H1 (cell line): ENCODE measurements at regions not wholly inside any gene's neighbourhood (a gene's known extent, or its start where the extent isn't known, plus 50 kb on each side); places are given as distances from the start of the nearest gene placed in this dataset.

Experiments used
- CTCF ChIA-PET: fragments of 300-600 bp; sonication (Branson Sonifier 250); formaldehyde crosslinking; loops from one replicate; lab custom pipeline; 2021; ENCODE audit not compliant: partially characterized antibody; lab: Charles Lee
- POLR2A ChIA-PET: fragments of 300-600 bp; sonication (Branson Sonifier 250); formaldehyde crosslinking; loops from one replicate; lab custom pipeline; 2021; ENCODE audit warnings: inconsistent platforms; ENCODE audit not compliant: partially characterized antibody; lab: Charles Lee
- DNase-seq, 2 experiments: peaks; one replicate each; pipeline versions ENCODE4 v3.0.0 to v3.0.0-alpha.2; 2010 to 2022; ENCODE audit warnings: low spot score in 2 of 2, low read depth in 1 of 2, mixed read lengths in 1 of 2
- FAIRE-seq: peaks from 2 replicates; lab custom pipeline; 2011; peaks lifted over from hg19 to GRCh38; lab: Jason Lieb, UNC
- H2AFZ ChIP-seq: 2 replicates; pipeline ENCODE4 v1.8.1; 2012; ENCODE audit warnings: low read length, inconsistent platforms
- H2AK5ac ChIP-seq: 2 replicates; pipeline ENCODE4 v1.6.1; 2013; ENCODE audit warnings: low read depth, low read length
- H2BK120ac ChIP-seq: replicated peaks from 2 replicates; pipeline ENCODE3; 2013; ENCODE audit warnings: low read depth, low read length, inconsistent platforms
- H2BK12ac ChIP-seq: 2 replicates; pipeline ENCODE4 v1.6.1; 2013; ENCODE audit warnings: low read depth, low read length
- H2BK15ac ChIP-seq: 2 replicates; pipeline ENCODE4 v1.6.1; 2013; ENCODE audit warnings: low read length
- H2BK20ac ChIP-seq: 2 replicates; pipeline ENCODE4 v1.6.1; 2013; ENCODE audit warnings: low read length
- H2BK5ac ChIP-seq: 2 replicates; pipeline ENCODE4 v1.6.1; 2013; ENCODE audit warnings: low read depth, low read length
- H3K14ac ChIP-seq: 2 replicates; pipeline ENCODE4 v1.6.1; 2013; ENCODE audit warnings: inconsistent platforms; ENCODE audit not compliant: insufficient read length
- H3K18ac ChIP-seq: 2 replicates; pipeline ENCODE4 v1.6.1; 2013; ENCODE audit warnings: low read length; ENCODE audit errors: extremely low read depth
- H3K23ac ChIP-seq: 2 replicates; pipeline ENCODE4 v1.6.1; 2013; ENCODE audit warnings: inconsistent platforms; ENCODE audit not compliant: insufficient read length
- H3K23me2 ChIP-seq: 2 replicates; pipeline ENCODE4 v1.6.1; 2013; ENCODE audit warnings: low read depth, low read length
- H3K27ac ChIP-seq: 2 replicates; pipeline ENCODE4 v1.6.1; 2011; ENCODE audit warnings: low read depth, low read length, inconsistent platforms
- H3K27me3 ChIP-seq, 4 experiments: replicated peaks in 1 of 4; 1 replicate in 1 of 4; 2 replicates in 3 of 4; pipeline versions ENCODE4 v1.6.1 to v1.8.1; 2011 to 2013; ENCODE audit warnings: low read length in 3 of 4, mild to moderate bottlenecking in 3 of 4, inconsistent platforms in 2 of 4, mixed read lengths in 2 of 4, moderate library complexity in 1 of 4; ENCODE audit not compliant: control insufficient read depth in 3 of 4, insufficient read depth in 3 of 4; ENCODE audit errors: extremely low read depth in 1 of 4
- H3K36me3 ChIP-seq, 4 experiments: 2 replicates each; pipeline versions ENCODE4 v1.6.1 to v1.8.1; 2011 to 2013; ENCODE audit warnings: mild to moderate bottlenecking in 4 of 4, low read length in 3 of 4, moderate library complexity in 2 of 4, control low read depth in 1 of 4, inconsistent platforms in 1 of 4; ENCODE audit not compliant: insufficient read depth in 4 of 4, control insufficient read depth in 2 of 4
- H3K4ac ChIP-seq: replicated peaks from 2 replicates; pipeline ENCODE3; 2013; ENCODE audit warnings: low read length, low read depth, mixed read lengths, inconsistent platforms; ENCODE audit not compliant: insufficient read length
- H3K4me1 ChIP-seq, 4 experiments: replicated peaks in 1 of 4; 1 replicate in 1 of 4; 2 replicates in 3 of 4; pipeline versions ENCODE4 v1.6.1 to v1.8.1; 2011 to 2013; ENCODE audit warnings: low read length in 3 of 4, inconsistent platforms in 2 of 4, mixed read lengths in 1 of 4; ENCODE audit not compliant: insufficient read depth in 4 of 4, control insufficient read depth in 3 of 4
- H3K4me2 ChIP-seq, 2 experiments: 2 replicates each; pipeline versions ENCODE4 v1.6.1 to v1.8.1; 2011 to 2013; ENCODE audit warnings: low read depth in 2 of 2, low read length in 2 of 2, control low read depth in 1 of 2, inconsistent platforms in 1 of 2, mild to moderate bottlenecking in 1 of 2; ENCODE audit not compliant: insufficient read depth in 1 of 2
- H3K4me3 ChIP-seq, 4 experiments: fragments of 200-600, 300-600 bp in 1 of 4; sonication (generic), shearing (Covaris generic), sonication (Bioruptor Twin) in 1 of 4; 2 replicates each; pipeline versions ENCODE4 v1.5.1 to v1.8.1; 2011 to 2016; ENCODE audit warnings: low read length in 4 of 4, low read depth in 3 of 4, control low read depth in 2 of 4, inconsistent platforms in 2 of 4, mild to moderate bottlenecking in 2 of 4, mixed read lengths in 1 of 4, moderate library complexity in 1 of 4; ENCODE audit not compliant: insufficient read depth in 2 of 4; ENCODE audit errors: extremely low read depth in 1 of 4
- H3K56ac ChIP-seq: replicated peaks from 2 replicates; pipeline ENCODE3; 2013; ENCODE audit warnings: low read depth, mild to moderate bottlenecking, mixed read lengths, low read length, inconsistent platforms; ENCODE audit not compliant: insufficient read length
- H3K79me1 ChIP-seq: 2 replicates; pipeline ENCODE4 v1.6.1; 2013; ENCODE audit warnings: low read depth, low read length, control low read depth
- H3K79me2 ChIP-seq, 2 experiments: 2 replicates each; pipeline versions ENCODE4 v1.6.1 to v1.8.1; 2012 to 2013; ENCODE audit warnings: low read length in 2 of 2, mild to moderate bottlenecking in 2 of 2, inconsistent platforms in 1 of 2; ENCODE audit not compliant: insufficient read depth in 2 of 2, control insufficient read depth in 1 of 2
- H3K9ac ChIP-seq, 4 experiments: replicated peaks in 1 of 4; 1 replicate in 1 of 4; 2 replicates in 3 of 4; pipeline versions ENCODE4 v1.6.1 to v1.8.1; 2011 to 2013; ENCODE audit warnings: low read depth in 3 of 4, low read length in 3 of 4, control low read depth in 2 of 4, mild to moderate bottlenecking in 2 of 4, moderate library complexity in 2 of 4, inconsistent platforms in 1 of 4; ENCODE audit errors: extremely low read depth in 1 of 4
- H3K9me3 ChIP-seq, 2 experiments: 2 replicates each; pipeline versions ENCODE4 v1.6.1 to v1.8.1; 2012 to 2013; ENCODE audit warnings: mild to moderate bottlenecking in 2 of 2, moderate library complexity in 2 of 2, control low read depth in 1 of 2, inconsistent platforms in 1 of 2, low read depth in 1 of 2, low read length in 1 of 2, mixed read lengths in 1 of 2; ENCODE audit not compliant: insufficient read depth in 2 of 2
- H4K20me1 ChIP-seq, 2 experiments: replicated peaks in 1 of 2; 2 replicates each; pipeline versions ENCODE3 to v1.8.1; 2011 to 2013; ENCODE audit warnings: inconsistent platforms in 2 of 2, low read length in 2 of 2, mild to moderate bottlenecking in 1 of 2; ENCODE audit not compliant: insufficient read depth in 2 of 2, control insufficient read depth in 1 of 2
- H4K5ac ChIP-seq: 2 replicates; pipeline ENCODE4 v1.6.1; 2013; ENCODE audit warnings: low read length, low read depth, mixed read lengths, inconsistent platforms; ENCODE audit not compliant: insufficient read length
- H4K8ac ChIP-seq: 2 replicates; pipeline ENCODE4 v1.8.0; 2013; ENCODE audit warnings: mild to moderate bottlenecking, moderate library complexity, low read length, inconsistent platforms; ENCODE audit not compliant: insufficient read depth; ENCODE audit errors: extremely low read depth
- H4K91ac ChIP-seq: replicated peaks from 2 replicates; pipeline ENCODE3; 2013; ENCODE audit warnings: low read length, mixed read lengths, inconsistent platforms; ENCODE audit not compliant: insufficient read length
- ATF2 ChIP-seq: IDR thresholded peaks from 2 replicates; pipeline ENCODE4 v1.6.1; 2012; ENCODE audit warnings: low read length, inconsistent platforms
- ATF3 ChIP-seq: IDR thresholded peaks from 2 replicates; pipeline ENCODE4 v1.6.1; 2011; ENCODE audit warnings: low read depth, mild to moderate bottlenecking, low read length; ENCODE audit not compliant: insufficient read depth
- BCL11A ChIP-seq, 2 experiments: IDR thresholded peaks; one replicate each; pipeline ENCODE4 v1.6.1; 2011; ENCODE audit warnings: low read depth in 2 of 2, low read length in 2 of 2, mild to moderate bottlenecking in 2 of 2
- CBX5 ChIP-seq: fragments of 300-800, 300-1000 bp; sonication (generic); IDR thresholded peaks from 2 replicates; pipeline ENCODE4 v1.7.1; 2016; ENCODE audit warnings: antibody characterized with exemption, low read length, low read depth
- EP300 ChIP-seq, 2 experiments: IDR thresholded peaks; 1 replicate in 1 of 2; 2 replicates in 1 of 2; pipeline ENCODE4 v1.6.1; 2011 to 2012; ENCODE audit warnings: low read depth in 2 of 2, low read length in 2 of 2, mild to moderate bottlenecking in 2 of 2, borderline replicate concordance in 1 of 2, inconsistent platforms in 1 of 2, moderate library complexity in 1 of 2
- JUND ChIP-seq: IDR thresholded peaks from 2 replicates; pipeline ENCODE4 v1.6.1; 2011; ENCODE audit warnings: mild to moderate bottlenecking, improper control_type of control experiment, low read length
- KDM1A ChIP-seq: fragments of 200-600, 300-600 bp; sonication (generic); IDR thresholded peaks from 2 replicates; pipeline ENCODE4 v1.7.1; 2016; ENCODE audit warnings: mild to moderate bottlenecking, low read length, borderline replicate concordance
- RBBP5 ChIP-seq: IDR thresholded peaks from 2 replicates; pipeline ENCODE4 v1.7.1; 2012; ENCODE audit warnings: low read depth, mild to moderate bottlenecking, inconsistent platforms, low read length, moderate library complexity, borderline replicate concordance
- SIN3A ChIP-seq, 2 experiments: IDR thresholded peaks in 1 of 2; conservative IDR thresholded peaks in 1 of 2; 2 replicates each; pipeline ENCODE4 v1.6.1; 2011 to 2012; ENCODE audit warnings: low read length in 2 of 2, improper control_type of control experiment in 1 of 2, low read depth in 1 of 2, mild to moderate bottlenecking in 1 of 2
- YY1 ChIP-seq: IDR thresholded peaks from 2 replicates; pipeline ENCODE4 v1.6.1; 2011; ENCODE audit warnings: low read depth, mild to moderate bottlenecking, low read length
- WGBS, 2 experiments: shearing (Covaris generic) in 1 of 2; methylation state at CpG; one replicate each; pipeline versions ENCODE4 v1.1.6 to v1.1.7; 2013 to 2015; ENCODE audit warnings: low lambda C conversion rate in 2 of 2, mixed read lengths in 2 of 2, inconsistent platforms in 1 of 2, low coverage in 1 of 2, missing lambda C conversion rate in 1 of 2; ENCODE audit not compliant: insufficient replicate concordance in 2 of 2, insufficient coverage in 1 of 2, insufficient read length in 1 of 2; ENCODE audit errors: extremely low coverage in 1 of 2, missing lambda C conversion rate in 1 of 2; 5-methylcytosine and 5-hydroxymethylcytosine counted together

- no peak overlapping the region for H3K9ac ChIP-seq
- no peak overlapping the region for H2AK5ac ChIP-seq
- H3K27ac ChIP-seq: no peak overlapping the region
- peaks cover 0 to 4% (median 0%) of the 10 kb centered on the region in 4 experiments; a peak in 1 of 8 replicates for H3K36me3 ChIP-seq
- no peak overlapping the region for H3K56ac ChIP-seq
- H2BK120ac ChIP-seq: no peak overlapping the region
- ChIA-PET POLR2A (interaction anchor here (0.7 kb wide), 1 partner anchor 341 kb away, joined by 3 read pairs; no protein-coding TSS in a partner anchor), CTCF (interaction anchor here (0.9 to 7.3 kb wide), 12 partner anchors 8 to 1734 kb away, joined by 3 to 45 read pairs (median 4); no protein-coding TSS in a partner anchor)
- no peak overlapping the region for H4K91ac ChIP-seq
- H2BK12ac ChIP-seq: no peak overlapping the region
- H3K23me2 ChIP-seq: no peaks in the 10 kb centered on the region
- no peak overlapping the region for H2BK15ac ChIP-seq
- no peaks in the 10 kb centered on the region for H3K79me2 ChIP-seq
- H4K20me1 ChIP-seq: no peaks in the 10 kb centered on the region
- no peak for FAIRE-seq
- no peak for DNase-seq
- no peak overlapping the region for H3K4me2 ChIP-seq
- H3K9me3 ChIP-seq: peaks cover 3 to 5% of the 10 kb centered on the region in 2 experiments; a peak in 3 of 4 replicates
- H3K18ac ChIP-seq: no peak overlapping the region
- H4K8ac ChIP-seq: no peak overlapping the region
- H4K5ac ChIP-seq: no peak overlapping the region
- no peaks in the 10 kb centered on the region for H3K27me3 ChIP-seq
- peaks cover 0 to 2% (median 0%) of the 10 kb centered on the region in 4 experiments; a peak in 1 of 7 replicates for H3K4me1 ChIP-seq
- H3K23ac ChIP-seq: no peak overlapping the region
- no peaks in the 10 kb centered on the region for H3K79me1 ChIP-seq
- no peak overlapping the region for H2BK5ac ChIP-seq
- H2BK20ac ChIP-seq: no peak overlapping the region
- H3K14ac ChIP-seq: no peak overlapping the region
- H3K4ac ChIP-seq: no peak overlapping the region
- no peak overlapping the region for H3K4me3 ChIP-seq
- H2AFZ ChIP-seq: 0 out of 2 replicates have a peak overlapping the region, but pooled peaks have one; percentile 84
- WGBS, 2 experiments: 84% methylated on average over 6 of the region's 6 CpGs; no CpG with 5 or more reads in 1 of the 2 experiments
- TF ChIP-seq EP300 (IDR thresholded peaks at IDR 0.05; ENCODE audit: borderline replicate concordance in 1 of 2, low read depth in 2 of 2, low read length in 2 of 2): no peak
- no peak for TF ChIP-seq ATF3
- no peak for TF ChIP-seq ATF2
- TF ChIP-seq YY1: no peak
- no peak for TF ChIP-seq SIN3A (conservative IDR thresholded peaks at IDR 0.05 in 1 of 2, IDR thresholded peaks at IDR 0.05 in 1 of 2; ENCODE audit: low read depth in 1 of 2, low read length in 2 of 2)
- no peak for TF ChIP-seq JUND
- TF ChIP-seq CBX5: no peak
- TF ChIP-seq RBBP5: no peak
- no peak for TF ChIP-seq BCL11A (IDR thresholded peaks at IDR 0.05; ENCODE audit: low read depth in 2 of 2, low read length in 2 of 2)
- TF ChIP-seq KDM1A: no peak
Measured at GRCh38 chr14:34302654-34303053, 159.4 kb downstream of the SPTSSA start.
